Dermis microvascular lymphatic vessel endothelial cell (primary cell): ENCODE measurements at regions not wholly inside any gene's neighbourhood (a gene's known extent, or its start where the extent isn't known, plus 50 kb on each side); places are given as distances from the start of the nearest gene placed in this dataset.
A peak's percentile ranks its signal among the peaks of the same experiment; 100 is the strongest.
"Not testable (repeated sequence)": the region's sequence is repeated elsewhere in the genome, so short reads cannot be mapped to it uniquely, and the experiment has no call there.

Experiments
- DNase-seq, 2 donors: peaks; one replicate each; pipeline versions ENCODE4 v3.0.0 to v3.0.0-alpha.2; 2010; ENCODE audit warnings: low read depth in 2 of 2

DNA sequence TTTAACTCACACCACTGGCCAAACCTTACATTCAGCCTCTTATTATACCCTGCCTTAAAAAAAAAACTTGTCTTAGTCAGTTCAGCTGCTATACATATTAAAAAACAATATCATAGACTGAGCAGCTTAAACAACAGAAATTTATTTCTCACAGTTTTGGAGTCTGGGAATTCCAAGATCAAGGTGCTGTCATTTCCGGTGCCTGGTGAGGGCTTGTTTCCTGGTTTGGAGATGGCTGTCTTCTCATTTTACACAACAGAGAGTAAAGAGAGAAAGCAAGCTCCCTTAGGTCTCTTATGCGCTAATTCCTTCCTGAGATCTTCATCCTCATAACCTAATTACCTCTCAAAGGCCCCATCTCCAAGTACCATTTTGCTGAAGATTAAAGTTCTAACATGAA, 769.2 kb downstream of the DIAPH3 start:
- peak in 1 of 2 donors; percentile 75 for DNase-seq

DNA sequence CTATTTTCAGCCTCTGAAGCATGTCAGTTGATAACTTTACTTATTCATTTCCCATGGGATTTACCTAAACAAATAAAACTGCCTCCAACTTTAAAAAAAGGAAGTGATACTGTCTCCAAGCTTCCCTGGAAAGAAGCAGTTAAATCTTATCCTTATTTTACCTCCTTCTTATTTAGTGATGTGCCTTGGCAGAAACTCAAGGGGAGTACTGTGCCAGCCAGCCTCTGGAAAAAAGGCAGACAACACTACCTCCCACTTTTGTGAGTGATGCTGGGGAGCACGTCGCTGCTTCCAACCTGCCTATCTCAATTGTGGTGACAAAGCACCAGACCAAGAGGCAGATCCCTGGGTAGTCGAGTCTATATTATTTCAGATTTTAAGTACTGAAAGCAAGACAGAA, 765.6 kb downstream of the DIAPH3 start:
- DNase-seq, result peak in 1 of 2 donors; percentile 57

- no peak for DNase-seq
Measured at GRCh38 chr13:59398661-59399060, 765.1 kb downstream of the DIAPH3 start.

- no peak for DNase-seq
Measured at GRCh38 chr13:59399513-59399912, 764.2 kb downstream of the DIAPH3 start.

DNA sequence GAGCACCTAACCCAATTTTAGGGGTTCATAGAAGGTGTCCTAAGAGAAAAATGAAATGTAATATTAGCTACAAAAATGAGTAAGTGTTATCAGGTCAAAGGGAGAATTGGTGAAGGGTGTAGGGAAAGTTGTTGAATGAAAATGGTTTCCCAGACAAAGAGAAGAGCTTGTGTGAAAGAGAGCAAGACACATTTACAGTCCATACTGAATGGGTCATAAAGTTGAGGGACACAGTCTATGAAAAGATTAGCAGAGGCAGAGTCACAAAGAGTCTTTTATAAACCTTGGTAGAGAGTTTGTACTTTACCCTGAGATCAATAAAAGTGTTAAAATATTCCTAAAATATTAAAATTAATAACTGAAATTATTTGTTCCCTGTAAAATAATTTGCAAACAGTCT, 759.4 kb downstream of the DIAPH3 start:
- no peak for DNase-seq

- not testable (repeated sequence) for DNase-seq
Measured at GRCh38 chr13:59407251-59407650, 756.5 kb downstream of the DIAPH3 start.

DNA sequence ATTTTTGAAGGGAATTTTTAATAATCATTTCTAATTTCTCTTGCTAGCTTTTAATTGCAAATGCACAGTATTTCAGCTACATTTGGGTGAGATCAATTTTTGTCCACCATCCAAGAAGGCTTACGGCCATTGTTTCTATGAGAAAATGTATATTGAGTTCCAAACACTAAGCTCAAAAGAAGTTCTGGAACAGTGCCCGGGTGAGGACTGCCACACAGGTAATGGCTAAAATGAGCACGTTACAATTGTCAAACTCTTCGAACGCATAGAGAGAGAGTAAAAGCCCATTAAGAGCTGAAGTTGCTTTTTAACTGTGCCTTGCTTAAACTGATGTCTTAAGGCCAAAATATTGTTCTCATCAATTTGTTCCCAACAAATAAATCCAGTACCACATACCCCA, 755.0 kb downstream of the DIAPH3 start:
- DNase-seq, result no peak

GRCh38 chr13:59409211-59409610, 754.5 kb downstream of the DIAPH3 start:
- peak in 1 of 2 donors; percentile 51 for DNase-seq

DNA sequence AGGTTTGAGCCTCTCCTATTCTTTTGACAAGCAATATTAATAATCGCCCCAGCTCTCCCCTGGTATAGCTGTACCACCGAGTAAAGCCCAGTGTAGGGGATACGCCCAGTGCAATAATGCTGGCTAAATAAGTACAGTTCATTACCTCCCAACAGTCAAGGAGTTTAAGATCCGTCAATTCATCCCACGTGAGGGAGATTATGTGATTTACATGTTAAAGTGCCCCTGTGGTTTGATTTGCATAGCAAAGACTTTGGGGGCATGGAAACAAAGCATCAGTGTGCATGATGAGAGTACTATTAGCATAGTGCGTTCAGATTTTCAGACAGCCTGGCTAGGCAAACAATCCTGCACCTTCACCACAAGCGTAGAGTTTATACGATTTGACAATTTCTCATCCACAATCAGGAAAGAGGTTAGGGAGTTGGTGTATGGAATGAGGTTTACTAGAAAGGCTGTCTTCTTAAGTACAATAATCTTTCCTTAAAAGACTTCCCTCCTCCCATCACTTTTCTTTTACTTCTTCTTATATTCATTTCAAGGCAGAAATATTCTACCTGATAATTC, 754.0 kb downstream of the DIAPH3 start:
- no peak for DNase-seq

DNA sequence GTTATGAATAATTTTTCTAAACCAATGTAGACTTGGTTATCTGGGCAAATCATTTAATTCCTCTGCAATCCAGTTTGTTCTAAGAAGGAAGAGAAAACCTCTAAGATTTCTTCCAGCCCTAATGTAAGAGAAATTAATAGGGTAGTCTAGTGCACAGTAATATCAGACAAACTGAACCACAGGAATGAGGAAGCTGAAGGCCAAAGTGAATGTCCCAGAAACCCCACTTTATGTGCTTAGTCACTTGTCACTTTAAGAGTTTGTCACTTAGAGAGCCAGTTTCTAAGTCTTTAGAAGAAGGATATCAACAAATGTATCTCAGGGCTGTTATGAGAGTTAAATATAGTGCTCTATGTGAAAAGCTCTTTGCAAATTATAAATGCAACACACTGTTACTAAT, 750.6 kb downstream of the DIAPH3 start:
- no peak for DNase-seq

DNA sequence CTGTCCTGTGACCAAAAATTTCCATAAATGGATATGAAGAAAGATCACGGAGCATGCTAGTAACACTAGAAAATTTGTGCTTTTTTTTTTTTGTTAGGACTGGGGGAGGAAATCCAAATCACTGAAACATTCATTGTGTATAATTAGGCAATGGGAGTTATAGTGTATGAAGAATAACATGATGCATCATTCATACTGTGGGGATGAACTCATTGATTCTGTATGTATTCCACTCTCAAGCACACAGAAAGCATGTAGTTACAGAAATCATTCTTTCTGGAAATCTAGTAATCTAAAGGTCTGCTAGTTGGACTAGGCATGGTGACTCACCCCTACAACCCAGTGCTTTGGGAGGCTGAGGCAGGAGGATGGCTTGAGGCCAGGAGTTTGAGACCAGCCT, 749.7 kb downstream of the DIAPH3 start:
- DNase-seq, result no peak

DNA sequence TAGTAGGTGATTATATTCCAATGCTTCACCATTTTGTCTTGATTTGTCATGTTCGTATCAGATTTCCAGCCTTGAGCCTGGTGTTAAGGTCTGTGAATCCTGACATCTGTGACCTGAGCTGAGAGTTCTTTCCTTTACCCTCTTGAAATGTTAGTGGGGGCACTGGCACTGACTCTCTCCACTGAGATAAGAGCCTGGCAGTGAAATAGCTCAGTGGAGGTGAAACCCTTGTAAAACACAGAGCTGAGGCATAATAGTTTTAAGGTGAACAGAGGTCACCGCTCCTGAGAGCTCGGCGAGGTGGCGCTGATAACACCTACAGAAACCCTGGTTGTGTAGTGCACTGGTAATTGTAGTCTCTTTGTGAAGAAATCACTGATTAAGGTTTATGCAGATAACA, 748.2 kb downstream of the DIAPH3 start:
- DNase-seq, result no peak

DNA sequence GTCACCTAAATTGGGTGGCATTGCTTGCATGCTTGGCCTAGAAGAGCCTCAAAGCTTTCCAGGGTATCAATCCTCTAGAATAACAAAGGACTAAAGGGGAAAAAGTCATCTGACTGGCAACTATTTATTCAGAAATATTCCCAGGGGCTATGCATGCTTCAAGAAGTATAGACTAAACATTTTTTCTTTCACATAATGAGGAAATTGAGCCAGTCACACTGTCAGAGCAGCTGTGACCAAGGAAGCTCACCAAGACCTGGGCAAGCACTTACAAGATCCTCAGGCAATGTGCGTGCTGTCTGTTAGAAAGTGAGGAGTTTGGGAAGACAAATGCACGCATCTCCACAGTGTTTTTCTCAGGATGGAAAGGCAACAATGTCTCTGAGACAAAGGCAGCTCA, 747.2 kb downstream of the DIAPH3 start:
- DNase-seq, result no peak

- DNase-seq, result no peak
Measured at GRCh38 chr13:59422646-59423045, 741.1 kb downstream of the DIAPH3 start.

DNA sequence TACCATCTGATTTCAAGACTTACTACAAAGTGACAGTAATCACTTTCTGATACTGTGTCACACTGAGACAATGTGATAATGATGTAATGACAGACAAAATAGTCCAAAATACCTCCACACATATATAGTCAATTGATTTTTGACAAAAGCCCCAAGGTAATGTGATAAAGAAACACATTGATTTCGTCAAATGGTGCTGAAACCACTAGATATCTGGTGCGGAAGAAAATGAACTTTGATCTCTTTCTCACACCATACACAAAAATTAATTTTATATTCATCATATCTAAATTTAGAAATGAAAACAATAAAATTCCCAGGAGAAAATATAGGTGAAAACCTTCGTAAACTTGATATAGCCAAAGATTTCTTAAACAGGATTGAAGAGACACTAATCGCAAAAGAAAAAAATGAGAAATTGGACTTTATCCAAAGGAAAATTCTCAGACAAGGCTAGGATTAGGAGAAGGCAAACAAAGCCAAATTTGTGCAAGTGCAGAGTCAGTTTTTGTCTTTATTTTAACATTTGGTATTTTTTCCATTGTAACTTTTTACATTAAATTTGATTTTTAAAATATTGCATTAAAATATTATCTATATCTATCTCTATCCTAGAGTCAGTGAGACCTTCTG, 739.9 kb downstream of the DIAPH3 start:
- DNase-seq, result no peak

DNA sequence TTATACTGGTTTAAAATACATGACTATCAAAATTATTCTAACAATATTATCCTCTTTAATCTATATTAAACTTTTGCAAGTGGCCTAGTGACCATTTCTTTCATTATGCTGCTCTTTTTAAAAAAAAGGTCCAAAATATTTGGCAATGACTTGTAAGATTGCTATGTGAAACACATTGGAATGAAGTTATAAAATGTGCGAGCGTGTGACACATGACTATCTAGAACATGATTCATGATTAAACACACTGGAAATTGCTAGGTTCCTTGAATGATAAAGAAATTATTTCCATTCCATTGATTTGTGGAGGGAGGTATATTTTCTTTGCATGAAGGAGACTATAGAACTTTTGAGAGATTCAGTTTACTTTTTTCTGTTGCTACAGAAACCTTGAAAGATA, 739.1 kb downstream of the DIAPH3 start:
- no peak for DNase-seq

DNA sequence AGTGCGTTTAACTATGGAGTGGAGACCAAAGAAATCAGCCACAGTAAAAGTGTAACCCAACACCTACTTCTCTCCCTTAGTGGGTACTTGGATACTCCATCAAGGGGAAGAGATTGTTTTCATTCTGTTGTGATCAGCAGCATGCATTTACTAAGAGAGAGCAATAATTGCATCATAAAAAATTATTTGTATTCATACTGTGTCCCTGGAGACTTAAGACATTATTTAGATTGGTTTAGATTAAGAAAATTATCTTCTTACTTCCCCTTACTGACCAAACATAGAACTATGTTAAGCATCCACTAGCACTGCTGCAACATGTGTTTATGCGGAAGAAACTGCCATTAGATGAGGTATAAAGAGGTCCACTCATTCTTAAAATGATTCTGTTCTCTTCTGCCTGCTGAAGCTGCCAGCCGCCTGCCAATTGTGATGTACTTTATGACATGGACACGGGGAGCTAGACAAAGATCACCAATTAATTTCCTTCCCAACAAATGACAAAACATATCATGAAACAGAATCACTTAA, 738.5 kb downstream of the DIAPH3 start:
- DNase-seq, result no peak

DNA sequence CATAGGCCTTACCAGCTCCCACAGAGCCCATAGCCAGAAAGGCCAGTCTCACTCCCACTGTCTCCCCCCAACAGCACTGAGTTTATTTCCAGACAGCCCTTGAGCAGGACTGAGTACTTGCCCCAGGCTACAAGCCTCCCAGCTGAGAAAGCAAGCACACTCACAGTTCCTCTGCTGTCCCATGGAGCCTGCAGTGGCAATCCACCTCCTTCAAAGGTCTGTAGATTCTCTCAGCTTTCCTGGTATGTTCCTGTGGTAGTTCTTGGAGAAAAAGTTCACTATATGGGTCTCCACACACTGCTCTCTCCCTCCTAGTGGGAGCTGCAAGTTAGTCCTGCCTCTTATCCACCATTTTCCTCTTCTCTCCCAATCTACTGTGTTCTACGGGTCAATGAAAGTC, 728.7 kb downstream of the DIAPH3 start:
- DNase-seq, result no peak

GRCh38 chr13:59437544-59438301, 726.0 kb downstream of the DIAPH3 start:
- DNase-seq, result no peak

DNA sequence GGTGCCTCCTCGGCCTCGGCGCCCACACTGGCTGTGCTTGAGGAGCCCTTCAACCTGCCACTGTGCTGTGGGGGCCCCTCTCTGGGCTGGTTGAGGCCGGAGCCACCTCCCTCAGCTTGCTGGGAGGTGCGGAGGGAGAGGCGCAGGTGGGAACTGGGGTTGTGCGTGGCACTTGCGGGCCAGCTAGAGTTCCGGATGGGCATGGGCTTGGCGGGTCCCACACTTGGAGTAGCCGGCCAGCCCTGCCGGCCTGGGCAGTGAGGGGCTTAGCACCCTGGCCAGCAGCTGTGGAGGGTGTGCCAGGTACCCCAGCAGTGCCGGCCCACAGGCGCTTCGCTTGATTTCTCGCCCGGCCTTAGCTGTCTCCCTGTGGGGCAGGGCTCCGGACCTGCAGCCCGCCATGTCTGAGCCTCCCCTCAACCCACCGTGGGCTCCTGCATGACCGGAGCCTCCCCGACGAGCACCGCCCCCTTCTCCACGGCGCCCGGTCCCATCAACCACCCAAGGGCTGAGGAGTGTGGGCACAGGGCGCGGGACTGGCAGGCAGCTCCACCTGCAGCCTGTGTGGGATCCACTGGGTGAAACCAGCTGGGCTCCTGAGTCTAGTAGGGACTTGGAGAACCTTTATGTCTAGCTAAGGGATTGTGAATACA, 723.8 kb downstream of the DIAPH3 start:
- no peak for DNase-seq

- DNase-seq, result not testable (repeated sequence)
Measured at GRCh38 chr13:59441068-59441467, 722.7 kb downstream of the DIAPH3 start.

GRCh38 chr13:59441596-59442280, 722.0 kb downstream of the DIAPH3 start:
- DNase-seq, result no peak
